Endothelial cell of umbilical vein (primary cell): ENCODE measurements at regions not wholly inside any gene's neighbourhood (a gene's known extent, or its start where the extent isn't known, plus 50 kb on each side); places are given as distances from the start of the nearest gene placed in this dataset.

ENCODE experiments used
- CTCF ChIP-seq, 2 donors: IDR thresholded peaks; 1 replicate in 1 of 2; 2 replicates in 1 of 2; pipeline ENCODE4 v1.5.1; 2011; ENCODE audit warnings: low read length in 2 of 2, mild to moderate bottlenecking in 2 of 2, moderate library complexity in 2 of 2, control low read depth in 1 of 2, inconsistent platforms in 1 of 2, low read depth in 1 of 2; ENCODE audit not compliant: insufficient read depth in 1 of 2; ENCODE audit errors: extremely low read depth in 1 of 2
- EZH2 ChIP-seq: IDR thresholded peaks from 2 replicates; pipeline ENCODE4 v1.6.1; 2012; ENCODE audit warnings: borderline replicate concordance, low read depth, mild to moderate bottlenecking, moderate library complexity, low read length, inconsistent platforms; ENCODE audit not compliant: severe bottlenecking
- FOS ChIP-seq: IDR thresholded peaks from 2 replicates; pipeline ENCODE4 v1.6.1; 2011; ENCODE audit warnings: mild to moderate bottlenecking, low read length, moderate library complexity, borderline replicate concordance; ENCODE audit not compliant: insufficient read depth
- MYC ChIP-seq: IDR thresholded peaks from one replicate; pipeline ENCODE4 v1.6.1; 2011; ENCODE audit warnings: mild to moderate bottlenecking, low read depth, low read length
- POLR2A ChIP-seq: IDR thresholded peaks from 2 replicates; pipeline ENCODE4 v1.6.1; 2012; ENCODE audit warnings: low read depth, mild to moderate bottlenecking, control low read depth, low read length
- POLR2AphosphoS5 ChIP-seq: IDR thresholded peaks from 2 replicates; pipeline ENCODE4 v1.6.1; 2012; ENCODE audit warnings: low read depth, mild to moderate bottlenecking, control low read depth, low read length, moderate library complexity; ENCODE audit not compliant: insufficient read depth

GRCh38 chr13:105719859-105720258 is 815.6 kb downstream of the EFNB2 start:
- TF ChIP-seq CTCF (IDR thresholded peaks at IDR 0.05; ENCODE audit: extremely low read depth in 1 of 2, insufficient read depth in 1 of 2, low read depth in 1 of 2, low read length in 2 of 2) (no peak), MYC (no peak), FOS (no peak), POLR2AphosphoS5 (no peak), POLR2A (no peak), EZH2 (no peak)
